HG02763 (cell line): ENCODE measurements at regions not wholly inside any gene's neighbourhood (a gene's known extent, or its start where the extent isn't known, plus 50 kb on each side); places are given as distances from the start of the nearest gene placed in this dataset.

Source experiments
- ATAC-seq: cut with Tn5 transposase; IDR thresholded peaks from one replicate; pipeline ENCODE4 v1.9.1; 2021; ENCODE audit warnings: mild to moderate bottlenecking, moderate library complexity; ENCODE audit not compliant: unreplicated experiment

DNA sequence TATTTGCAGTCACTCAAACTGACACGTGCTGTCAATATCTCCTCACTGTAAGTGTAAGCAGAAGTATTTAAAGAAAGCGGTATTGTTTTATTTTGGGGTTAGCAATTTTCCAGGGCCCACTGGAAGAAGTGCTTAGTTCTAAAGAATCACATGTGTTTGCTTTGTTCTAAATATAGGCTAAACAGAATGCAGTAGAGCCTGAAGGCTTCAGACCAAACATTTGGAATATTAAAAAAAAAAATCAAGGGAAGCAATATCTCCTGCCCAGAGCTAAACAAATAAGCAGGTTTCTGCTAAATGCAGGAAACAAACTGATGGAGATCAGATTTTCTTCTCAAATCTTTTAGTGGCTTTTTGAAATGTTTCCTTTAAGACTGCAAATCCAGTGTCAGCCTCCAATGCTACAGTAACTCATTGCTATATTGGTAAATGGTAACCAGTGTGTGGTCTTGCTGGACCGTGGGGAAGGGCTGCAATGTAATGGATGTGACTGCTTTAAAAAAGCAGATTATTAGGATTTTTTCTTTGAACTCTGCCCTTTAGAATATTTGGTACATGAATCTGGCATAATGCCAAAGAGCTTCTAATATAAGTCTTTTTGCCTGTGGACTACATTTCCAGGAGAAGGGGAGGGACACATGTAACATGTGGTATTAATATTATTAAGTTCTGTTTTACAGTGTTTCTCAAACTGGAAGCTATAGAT, 317.1 kb upstream of the FERMT1 start:
- ATAC-seq, result no peak

DNA sequence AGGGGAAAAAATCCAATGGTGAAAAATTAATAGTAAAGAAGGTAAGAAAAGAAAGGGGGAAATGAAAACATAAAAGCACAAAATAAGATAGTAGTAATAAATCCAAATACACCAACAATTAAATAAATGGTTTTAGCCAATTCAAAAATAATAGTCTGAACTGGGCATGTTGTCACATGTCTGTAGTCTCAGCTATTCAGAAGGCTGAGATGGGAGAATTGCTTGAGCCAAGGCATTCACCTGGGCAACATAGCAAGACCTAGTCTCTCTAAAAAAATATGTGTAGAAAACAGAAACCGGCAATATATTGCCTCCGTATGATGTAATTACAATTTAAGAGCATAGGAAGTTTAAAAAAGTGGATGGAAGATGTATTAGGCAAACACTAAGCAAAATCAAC, 311.3 kb upstream of the FERMT1 start:
- ATAC-seq, result no peak

GRCh38 chr20:6430381-6430780, 307.6 kb upstream of the FERMT1 start:
- no peak for ATAC-seq

DNA sequence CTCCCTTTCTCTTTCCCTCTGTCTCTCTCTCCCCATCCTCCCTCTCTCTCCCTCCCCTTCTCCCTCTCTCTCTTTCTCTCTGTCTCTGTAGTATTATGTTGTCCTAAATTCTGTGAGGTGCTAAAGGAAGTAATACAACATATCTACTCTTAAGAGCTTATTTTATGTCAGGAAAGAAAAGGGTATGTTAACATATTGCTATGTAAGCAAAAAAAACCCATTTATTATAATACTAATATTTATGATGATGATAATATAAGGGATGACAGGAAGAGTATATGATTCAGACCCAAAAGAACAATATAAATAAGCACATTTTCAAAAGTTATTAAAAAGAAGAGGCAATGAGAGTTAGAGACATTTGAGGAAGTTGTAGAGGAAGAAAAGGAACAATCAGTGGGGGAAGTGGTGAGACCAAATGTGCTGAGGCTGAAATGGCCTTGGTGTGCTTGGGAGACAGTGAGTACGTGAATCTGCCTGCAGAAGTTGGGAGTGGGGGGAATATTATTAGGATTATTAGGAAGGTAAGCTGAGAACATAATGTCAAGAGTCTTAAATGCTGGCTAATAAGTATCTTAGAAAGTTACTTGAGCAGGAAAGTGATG, 303.6 kb upstream of the FERMT1 start:
- no peak for ATAC-seq

DNA sequence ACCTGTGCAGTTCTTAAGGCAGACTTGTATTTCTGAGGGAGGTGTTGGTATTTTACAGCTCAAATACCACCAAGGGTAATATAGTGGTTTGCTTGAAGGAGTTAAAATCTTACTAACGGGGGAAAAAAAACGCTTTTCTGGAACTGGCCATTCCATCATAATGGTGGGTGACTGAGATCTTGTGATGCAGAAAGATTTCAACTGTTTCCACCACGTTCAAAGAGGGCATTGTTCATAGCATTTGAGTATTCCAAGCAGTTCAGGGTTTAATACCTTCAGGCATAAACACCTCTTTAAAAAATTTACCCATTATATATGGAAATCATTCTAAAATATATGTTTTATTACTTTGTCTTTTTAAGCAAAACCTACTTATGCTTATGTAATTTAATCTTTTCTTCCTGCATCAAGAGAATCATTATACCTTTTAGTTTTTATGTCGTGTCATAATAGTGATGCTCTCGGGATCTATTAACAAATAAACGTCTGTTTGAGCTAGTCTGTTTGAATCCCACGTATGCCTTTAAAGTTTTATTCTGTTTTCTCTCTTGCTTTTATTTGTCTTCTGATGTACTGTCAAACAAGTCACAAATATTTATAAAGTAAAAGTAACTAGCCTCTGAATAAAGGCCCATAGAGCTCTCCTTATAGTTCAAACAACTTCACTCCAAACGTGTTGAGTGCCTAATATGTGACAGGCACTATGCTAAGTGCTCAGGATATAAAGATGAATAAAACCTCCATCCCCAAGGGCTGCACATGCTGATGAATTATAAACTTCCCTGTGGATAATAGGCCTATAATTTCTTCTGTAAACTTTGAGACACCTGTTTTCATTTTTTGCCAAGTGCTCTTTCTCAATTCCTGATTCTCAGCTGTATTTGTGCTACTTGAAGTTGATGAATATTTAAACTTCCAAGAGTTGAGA, 298.8 kb upstream of the FERMT1 start:
- ATAC-seq, result no peak

DNA sequence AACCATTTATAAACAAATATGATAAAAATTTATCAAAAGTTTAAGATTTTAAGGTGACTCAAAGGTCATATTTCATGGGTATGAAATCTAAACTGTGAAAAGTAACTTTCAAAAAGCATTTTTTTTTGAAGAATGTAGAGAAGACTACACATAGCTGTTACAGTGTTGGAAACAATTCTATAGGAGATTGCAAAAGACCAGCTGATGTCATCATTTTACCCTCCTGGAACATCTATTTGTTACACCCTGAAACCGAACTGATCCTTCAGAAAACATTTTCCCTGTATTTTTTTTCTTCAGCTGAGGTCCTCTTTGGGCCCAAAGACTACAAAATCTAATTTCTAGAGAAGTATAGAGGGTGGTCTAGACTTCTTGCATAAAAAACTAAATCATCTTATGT, 297.5 kb upstream of the FERMT1 start:
- no peak for ATAC-seq

DNA sequence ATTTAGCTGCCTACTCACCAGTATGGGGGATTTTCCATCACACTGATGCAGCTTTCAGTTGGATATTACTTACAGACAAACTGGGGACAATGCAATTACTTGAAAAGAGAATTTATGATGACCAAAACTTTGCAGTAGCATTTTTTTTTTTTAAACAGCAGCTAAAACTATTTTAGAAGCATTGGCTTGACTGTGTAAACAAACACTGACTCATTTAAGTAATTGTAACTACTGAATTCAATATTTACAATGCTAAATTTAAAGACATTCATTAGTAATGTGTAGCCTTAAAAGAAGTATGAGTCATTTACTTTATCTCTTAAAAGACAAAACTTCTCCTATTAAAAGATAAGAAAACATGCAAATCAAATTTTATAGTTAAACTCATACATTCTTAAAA, 295.9 kb upstream of the FERMT1 start:
- no peak for ATAC-seq

DNA sequence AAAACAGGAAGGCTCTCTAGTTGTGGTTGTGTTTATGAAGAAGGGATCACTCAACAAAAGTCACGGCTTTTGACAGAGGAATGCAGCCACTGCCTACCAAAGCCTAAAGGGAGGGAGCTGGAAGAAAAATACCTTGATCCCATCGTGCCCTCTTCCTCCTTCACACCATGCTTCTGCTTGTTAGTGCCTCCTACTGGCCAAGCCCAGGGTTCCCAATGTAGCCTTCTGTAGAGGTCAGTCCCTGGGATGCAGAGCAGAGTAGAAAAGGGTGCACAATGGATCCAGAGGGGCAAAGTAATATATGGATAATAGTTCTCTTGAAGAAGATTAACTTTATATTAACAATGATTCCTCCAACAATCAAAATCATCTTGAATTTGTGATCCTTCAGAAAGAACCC, 293.5 kb upstream of the FERMT1 start:
- no peak for ATAC-seq

- no peak for ATAC-seq
These were observed 288.8 kb upstream of the FERMT1 start for GRCh38 chr20:6411651-6412050.

DNA sequence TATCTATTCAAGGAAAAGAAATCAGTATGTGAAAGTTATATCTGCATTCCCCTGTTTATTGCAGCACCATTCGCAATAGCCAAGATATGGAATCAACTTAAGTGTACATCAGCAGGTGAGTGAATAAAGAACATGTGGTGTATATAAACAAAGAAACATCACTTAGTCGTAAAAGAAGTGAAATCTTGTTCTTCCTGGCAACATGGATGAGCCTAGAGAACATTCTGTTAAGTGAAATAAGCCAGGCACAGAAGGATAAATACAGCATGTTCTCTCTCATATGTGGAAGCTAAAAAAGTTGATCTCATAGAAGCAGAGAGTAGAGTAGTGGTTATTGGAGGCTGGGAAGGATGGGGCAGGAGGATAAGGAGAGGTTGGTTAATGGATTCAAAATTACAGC, 287.9 kb upstream of the FERMT1 start:
- no peak for ATAC-seq

DNA sequence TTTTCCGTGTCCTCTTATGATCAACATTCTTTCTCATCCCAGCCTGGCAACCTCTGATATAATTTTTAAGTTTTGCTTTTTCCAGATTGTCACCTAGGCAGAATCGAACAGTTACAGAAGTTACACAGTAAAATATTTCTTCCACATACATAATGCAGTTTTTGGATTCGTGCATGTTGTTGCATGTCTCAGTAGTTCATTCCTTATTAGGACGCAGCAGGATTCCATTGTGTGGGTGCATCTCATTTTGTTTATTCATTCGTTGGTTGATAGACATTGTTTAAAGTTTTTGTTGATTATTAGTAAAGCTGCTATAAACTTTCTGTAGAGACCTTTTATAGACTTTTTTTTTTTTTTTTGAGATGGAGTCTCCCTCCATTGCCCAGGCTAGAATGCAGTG, 284.3 kb upstream of the FERMT1 start:
- no peak for ATAC-seq

GRCh38 chr20:6401893-6402557, 279.2 kb upstream of the FERMT1 start:
- ATAC-seq, result no peak

GRCh38 chr20:6397115-6397514, 274.3 kb upstream of the FERMT1 start:
- ATAC-seq, result no peak

DNA sequence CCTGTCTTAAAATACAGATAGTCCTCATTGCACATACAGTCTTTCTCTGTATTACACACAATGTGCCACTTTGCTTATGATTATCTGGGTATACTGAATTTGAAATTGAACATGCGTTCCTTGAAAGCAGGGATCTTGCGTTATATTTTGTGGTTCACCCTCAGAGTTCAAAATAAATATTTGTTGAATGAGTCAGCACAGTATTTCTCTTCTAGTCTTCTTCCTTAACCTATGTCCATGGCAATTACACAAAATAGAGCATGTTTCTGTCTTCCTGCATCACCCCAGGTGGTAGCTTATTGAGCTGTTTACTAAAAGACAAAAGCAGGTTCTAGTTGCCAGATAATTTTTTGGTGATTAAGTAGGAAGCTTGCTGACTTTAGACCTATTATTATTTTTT, 272.9 kb upstream of the FERMT1 start:
- no peak for ATAC-seq

- ATAC-seq, result no peak
These were observed 265.9 kb upstream of the FERMT1 start for GRCh38 chr20:6388671-6389197.

DNA sequence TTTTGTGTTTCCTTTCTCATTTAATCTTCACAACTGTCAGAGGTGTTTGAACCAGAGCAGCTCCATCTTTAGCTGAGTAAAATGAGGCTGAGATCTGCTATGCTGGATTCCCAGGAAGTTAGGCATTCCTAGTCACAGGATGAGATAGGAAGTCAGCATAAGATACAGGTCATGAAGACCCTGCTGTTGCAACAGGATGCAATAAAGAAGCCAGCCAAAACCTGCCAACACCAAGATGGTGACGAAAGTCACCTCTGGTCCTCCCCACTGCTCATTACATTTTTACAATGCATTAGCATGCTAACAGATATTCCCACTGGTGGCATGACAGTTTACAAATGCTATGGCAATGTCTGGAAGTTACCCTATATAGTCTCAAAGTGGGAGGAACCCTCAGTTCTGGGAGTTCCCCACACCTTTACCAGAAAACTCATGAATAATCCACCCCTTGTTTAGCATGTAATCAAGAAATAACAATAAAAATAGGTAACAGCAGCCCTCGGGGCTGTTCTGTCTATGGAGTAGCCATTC, 262.2 kb upstream of the FERMT1 start:
- ATAC-seq, result no peak

DNA sequence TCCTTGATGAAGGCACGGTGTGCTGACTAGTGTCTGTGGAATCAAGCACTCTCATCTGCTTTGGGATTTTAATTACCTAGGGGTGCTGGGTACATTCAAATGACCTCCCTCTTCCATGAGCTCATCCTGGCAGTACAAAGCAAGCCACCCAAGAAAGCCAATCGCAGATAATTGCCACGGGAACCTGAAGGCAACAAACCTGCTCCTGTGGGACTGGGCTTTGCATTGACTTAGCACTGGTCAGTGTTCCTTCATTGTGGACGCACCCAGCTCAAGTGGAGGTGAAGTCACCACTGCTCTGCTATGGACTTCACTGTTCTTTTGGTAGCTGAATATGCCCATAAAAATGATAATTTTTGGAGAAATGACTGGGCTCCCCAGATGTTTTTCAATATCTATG, 261.6 kb upstream of the FERMT1 start:
- ATAC-seq, result no peak

- ATAC-seq, result no peak
These were observed 259.1 kb upstream of the FERMT1 start for GRCh38 chr20:6381887-6382286.

- ATAC-seq, result no peak
These were observed 239.4 kb upstream of the FERMT1 start for GRCh38 chr20:6362245-6362644.

DNA sequence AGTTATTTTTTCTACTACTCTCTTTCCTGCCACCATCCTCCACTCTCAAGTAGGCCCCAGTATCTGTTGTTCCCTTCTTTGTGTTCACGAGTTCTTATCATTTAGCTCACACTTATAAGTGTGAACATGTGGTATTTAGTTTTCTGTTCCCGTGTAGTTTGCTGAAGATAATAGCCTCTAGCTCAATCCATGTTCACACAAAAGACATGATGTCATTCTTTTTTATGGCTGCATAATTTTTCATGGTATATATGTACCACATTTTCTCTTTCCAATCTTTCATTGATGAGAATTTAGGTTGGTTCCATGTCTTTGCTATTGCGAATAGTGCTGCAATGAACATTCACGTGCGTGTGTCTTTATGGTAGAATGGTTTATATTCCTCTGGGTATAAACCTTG, 237.9 kb upstream of the FERMT1 start:
- no peak for ATAC-seq
